Suppressor macrophage treated with lipopolysaccharide for 1 hour (primary cell): ENCODE measurements at regions not wholly inside any gene's neighbourhood (a gene's known extent, or its start where the extent isn't known, plus 50 kb on each side); places are given as distances from the start of the nearest gene placed in this dataset.

Experiments
- DNase-seq, 3 donors: peaks; one replicate each; pipeline ENCODE4 v3.0.0-alpha.2; 2020 to 2022

DNA sequence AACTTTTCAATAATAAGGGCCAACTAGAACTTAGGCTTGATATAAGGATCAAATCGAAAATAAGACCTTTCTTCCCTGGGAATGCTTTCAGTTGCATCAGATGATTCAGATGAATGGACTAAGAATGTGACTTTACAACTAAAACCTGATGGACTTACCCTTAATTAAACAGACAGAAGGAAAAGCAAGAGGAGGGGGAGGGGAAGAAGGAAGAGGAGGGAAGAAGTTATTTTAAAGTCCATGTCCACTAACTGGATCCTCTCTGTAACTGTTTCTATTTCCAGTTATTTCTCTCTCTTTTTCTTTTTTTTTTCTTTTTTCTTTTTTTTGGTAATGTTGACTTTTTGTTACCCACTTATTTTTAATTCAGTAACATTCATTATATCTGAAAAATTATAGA lies 486.0 kb downstream of the MAFB start:
- no peak for DNase-seq

DNA sequence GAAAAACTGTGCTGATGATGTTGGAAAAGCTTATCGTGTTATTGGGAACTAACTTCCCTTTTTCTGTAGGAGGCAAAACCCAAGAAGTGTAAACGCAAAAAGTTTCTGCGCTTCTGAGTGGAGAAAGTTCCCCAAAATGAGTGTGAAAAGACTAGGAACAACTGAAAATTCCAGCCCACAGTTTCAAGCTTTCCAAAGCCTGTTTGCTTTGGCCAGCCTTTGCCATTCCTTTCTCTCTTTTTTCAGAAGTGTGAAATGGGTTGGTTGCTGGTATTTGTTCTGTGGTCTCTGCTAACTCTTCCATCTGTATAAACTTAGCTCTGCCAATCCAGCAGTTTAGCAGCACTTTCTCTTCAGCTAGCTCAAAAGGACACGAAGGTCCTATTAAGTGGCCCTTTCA lies 491.3 kb downstream of the MAFB start:
- DNase-seq: peak; percentile 43 to 67 (median 65)

DNA sequence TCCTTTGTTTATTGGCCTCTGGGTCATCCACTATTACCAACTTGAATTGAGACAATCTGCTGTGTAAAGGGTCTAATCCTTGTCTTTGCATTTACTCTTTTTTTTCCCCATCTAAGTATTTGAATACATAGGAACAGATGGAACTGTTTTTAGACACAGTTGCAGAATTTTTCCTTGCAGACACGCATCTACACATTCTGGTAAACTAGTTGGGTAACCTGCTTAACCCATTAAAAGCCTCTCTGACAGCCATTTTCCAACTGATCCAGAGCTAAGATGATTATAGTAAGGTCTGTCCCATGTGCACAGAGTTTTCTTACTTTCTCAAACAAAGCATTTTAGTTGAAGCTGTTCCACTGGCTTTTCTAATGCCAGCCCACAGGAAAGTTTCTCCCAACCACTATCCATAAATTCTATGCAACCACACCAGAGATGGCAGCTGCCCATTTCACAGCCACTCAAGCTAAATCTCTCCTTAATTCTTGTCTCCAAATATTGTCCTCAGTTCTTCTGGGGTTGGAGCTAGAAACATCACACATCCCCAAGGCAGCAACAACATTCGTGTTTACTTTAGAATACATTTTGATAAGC lies 492.1 kb downstream of the MAFB start:
- DNase-seq: no peak

DNA sequence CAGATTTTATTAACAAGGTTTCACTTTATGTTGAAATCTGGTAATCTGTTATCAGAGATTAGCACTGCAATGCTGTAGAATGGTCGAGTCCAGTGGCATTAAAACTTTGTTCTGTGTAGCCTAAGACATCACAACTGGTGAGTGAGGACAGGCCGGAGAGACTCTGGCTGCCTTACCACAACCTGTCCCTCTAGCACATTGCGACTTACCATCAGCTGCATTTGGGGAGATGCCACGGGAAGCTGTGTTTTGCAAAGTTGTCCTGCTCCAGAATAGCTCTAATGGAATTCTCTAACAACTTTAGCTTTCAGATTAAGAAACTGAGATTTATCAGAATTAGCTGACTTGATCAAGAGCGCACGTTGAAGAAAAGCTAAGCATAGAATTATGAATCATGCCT lies 493.3 kb downstream of the MAFB start:
- DNase-seq: no peak

DNA sequence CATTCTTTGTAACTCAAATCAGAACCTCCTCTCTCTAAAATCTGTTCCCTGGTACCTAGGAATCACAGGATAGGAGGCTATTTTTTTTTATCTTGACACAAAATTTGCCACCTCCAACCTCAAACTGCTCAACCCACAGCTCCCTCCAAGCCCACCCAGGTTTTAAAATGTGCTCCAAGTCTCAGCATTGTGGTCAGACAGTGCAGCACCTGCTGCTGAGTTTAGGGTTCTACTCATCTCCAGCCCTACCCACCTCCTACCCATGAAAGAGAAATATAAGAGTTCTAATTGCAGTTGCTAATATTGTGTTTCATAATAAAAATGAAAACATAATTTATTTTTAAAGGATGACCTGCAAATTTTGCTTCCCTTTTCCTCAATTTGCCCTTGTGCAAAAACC lies 496.5 kb downstream of the MAFB start:
- DNase-seq: no peak

DNA sequence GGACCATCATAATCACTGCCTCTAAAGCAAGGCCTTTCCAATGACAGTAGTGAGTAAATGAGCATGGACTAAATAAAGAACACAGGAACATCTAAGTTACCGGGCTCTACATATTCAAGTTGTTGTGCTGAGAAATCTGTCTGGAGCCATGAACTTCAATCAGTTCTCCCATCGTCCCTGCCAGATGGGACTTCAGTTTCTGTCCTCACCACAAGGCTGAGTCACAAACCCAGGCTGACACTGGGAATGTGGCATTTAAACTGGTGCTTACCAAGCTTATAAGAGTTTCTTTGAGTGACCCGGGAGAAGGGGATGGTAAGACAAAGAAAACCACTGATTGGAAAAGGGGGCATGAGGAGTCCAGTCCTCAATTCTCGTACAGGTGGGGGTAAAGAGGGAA lies 497.0 kb downstream of the MAFB start:
- peak; percentile 63 to 72 (median 67) for DNase-seq

DNA sequence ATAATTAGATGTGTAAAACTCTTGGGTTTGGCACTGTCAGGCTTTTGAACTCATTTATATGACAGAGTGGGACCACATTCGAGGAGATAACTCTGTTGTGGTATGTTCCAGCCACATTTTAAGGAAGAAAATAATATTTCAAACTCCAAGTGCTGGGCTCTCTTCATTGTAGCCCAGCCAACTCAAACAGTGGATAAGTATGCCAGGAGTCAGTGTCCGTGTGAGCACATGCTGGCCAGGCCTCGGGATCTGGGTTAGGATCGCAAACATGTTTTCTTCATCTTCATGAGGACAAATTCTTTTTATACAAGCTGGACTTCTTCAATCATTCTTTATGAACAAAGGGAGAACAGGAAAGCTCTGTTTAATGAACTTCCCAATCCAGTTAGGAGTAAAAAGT lies 497.5 kb downstream of the MAFB start:
- no peak for DNase-seq

DNA sequence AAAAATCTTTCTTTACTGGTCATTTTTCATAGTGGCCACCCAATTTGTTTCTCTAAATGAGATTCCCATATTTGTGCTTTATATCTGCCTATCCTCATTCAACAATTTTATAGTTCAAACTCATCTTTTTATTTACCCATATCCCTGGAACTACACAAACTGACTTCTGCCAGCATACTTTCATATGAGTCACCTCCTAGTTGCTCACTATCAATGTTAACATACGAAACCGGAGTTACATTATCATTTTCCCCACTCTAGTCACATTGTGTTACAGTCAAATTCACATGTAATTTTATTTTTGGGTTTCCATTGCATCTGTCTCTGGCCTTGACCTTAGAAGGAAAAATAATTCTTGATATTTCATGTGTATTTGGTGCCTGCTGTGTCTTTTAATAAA lies 499.4 kb downstream of the MAFB start:
- peak in 2 of 3 donors; percentile 32 to 38 for DNase-seq

DNA sequence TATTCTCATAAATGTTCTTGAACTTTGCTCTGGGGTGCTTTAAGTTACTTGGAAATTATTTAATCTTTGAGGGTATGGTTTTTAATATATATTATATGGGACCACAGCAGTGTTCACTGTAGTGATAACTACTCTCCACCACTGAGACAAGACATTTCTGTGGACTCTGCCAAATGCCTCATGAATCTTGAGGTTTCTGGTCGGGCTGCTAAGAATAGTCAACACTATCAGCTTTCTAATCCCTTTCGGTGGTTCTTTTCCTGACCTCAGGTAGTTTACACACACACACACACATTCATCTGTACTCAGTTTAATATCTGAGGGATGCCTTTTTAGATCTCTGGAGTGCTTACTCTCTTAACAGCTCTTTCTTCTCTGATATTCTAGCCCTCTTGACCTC lies 500.7 kb downstream of the MAFB start:
- no peak for DNase-seq

DNA sequence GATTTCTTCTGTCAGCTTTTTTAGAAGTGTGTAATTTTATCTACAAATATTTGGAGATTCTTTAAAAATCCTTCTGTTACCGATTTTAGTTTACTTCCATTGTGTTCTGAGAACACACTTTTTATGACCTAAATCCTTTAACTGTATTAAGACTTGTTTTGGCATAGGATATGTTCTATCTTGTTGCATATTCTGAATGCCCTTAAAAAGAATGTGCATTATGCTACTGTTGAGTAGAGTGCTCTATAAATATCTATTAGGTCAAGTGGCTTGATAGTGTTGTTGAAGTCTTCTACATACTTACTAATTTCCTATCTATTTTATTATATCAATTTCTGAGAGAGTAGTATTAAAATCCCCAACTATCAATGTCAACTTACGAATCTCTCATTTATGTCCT lies 502.2 kb downstream of the MAFB start:
- DNase-seq: no peak

DNA sequence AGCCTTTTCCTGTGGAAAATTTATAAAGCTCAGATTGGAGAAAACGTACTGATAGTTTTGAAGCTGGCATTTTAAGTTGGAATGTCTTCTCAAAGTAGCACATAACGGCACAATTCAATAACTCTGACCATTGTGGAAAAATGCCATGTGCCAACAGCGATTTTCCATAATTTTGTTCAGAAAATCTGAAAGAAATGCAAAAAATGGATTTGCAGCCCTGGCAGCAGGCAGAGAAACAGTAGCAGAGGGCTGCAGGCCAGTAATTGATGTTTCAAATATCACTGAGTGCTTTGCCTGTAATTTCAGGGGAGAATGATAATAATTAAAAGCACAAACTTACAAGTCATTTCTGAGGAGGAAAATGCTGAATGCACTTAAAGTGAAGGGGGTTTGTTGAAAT lies 507.4 kb downstream of the MAFB start:
- DNase-seq: no peak

DNA sequence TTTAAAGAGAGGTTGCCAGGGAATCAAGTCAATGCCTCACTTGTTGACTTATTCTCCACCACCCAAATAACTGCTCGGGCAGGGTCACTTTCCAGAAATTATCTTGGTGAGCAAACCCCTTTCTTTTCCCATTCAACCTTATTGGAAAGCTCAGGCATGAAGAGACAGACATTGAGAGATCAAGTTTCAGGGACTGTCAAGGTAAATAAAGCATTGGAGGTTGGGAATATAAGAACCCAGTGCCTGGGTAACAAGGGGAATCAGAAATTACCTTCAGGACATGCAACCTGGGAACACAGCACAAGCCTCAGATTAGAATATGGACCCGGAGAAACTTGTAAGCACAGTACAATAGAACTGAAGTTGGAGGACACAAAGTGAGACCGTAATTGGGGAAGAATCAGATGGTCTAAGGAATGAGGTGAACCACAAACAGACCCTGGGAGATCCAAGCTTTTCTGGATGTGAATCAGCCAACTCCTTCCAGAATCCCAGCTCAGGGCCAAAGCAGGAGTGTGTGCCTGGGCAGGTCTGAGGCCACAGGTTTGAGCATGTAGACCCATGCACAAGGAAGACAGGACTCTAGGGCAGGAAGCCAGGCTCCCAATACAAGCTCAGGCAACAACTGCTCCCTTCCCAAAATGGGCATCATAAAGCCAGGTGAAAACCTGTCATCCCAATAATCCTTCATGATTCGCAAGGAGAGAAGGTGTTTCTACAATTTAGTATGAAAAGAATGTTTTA lies 512.8 kb downstream of the MAFB start:
- no peak for DNase-seq

DNA sequence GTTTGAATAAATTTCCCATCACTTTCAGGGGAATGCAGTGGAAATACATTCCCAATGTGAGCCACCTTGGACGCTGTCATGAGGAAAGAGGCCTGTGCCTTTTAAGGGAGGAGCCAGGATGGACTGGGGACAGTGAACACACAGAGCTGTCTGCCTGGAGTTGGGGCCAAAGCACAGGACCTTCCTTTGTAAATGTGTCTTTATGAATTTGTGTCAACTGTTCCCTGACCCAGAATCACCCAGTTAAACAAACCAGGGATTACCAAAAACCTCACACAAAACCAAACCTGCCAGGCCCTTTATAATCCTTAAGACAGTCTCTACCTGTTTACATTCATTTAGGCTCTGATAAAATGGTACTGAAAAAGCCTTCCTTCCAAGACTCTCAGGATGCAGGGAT lies 513.7 kb downstream of the MAFB start:
- no peak for DNase-seq

DNA sequence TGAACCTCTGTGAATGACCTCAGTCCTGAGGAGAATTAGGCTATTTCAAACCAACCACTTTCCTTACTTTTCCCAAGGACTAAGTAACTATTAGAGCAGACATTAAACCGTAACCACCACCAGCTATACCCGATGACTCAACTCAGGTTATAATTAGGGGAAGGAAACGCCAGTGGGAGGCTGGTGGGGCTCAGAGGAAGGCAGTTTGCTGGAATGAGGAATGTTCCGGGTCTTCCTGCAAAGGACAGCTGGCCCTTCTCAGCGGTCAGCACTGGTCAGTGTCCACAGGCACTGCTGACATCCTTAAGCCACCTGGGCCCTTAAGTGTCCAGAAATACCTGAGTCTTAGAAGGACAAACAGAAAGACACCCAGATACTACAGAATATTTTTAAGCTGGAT lies 515.2 kb downstream of the MAFB start:
- peak; percentile 52 to 57 (median 56) for DNase-seq

DNA sequence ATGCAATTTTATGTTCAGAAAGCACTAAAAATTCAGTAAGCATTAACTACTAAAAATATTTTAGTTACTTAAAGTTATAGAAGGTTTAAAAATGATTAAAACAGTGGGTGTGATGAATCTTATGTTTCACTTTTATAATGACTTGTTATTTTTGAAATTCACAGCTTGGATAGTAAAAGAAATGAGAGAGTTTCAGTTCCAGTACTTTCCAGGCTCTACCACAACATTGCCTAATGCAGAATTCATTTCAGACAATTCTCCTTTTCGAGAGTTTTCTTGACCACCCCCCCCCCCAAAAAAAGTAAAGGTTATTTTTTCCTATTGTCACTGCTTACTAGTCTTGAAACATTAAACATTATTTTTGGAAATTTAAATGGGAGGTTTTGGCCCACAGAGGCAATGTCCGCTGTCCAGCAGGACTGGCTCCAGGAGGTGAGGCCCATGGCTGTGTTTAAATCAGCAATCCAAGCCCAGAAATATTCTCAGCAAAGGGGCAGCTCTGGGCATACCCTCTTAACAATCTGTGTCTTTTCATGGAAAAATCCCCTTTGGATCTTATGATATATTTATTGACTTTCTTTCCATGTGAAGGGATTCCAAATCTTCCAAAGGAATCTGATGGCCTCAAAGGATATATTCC lies 519.9 kb downstream of the MAFB start:
- DNase-seq: peak in 2 of 3 donors; percentile 52 to 55

DNA sequence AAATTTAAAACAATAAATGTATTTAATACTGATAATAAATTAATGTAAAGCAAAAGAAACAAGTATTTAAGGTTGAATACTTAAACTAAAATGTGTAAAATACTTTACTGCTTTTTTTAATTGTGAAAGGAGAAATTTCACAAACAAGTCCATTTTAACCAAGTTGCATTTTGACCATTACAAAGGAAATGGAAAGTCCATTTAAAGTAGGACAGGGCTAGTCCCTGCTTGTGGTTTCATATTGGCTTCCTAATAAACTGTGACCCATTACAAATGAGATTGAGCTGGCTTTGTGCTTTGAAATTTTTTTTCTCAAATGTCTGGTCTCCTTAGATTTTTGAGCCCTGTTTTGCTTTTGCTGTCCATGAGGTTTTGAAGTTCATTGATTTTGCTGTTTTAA lies 527.6 kb downstream of the MAFB start:
- DNase-seq: peak in 2 of 3 donors; percentile 49 to 54

DNA sequence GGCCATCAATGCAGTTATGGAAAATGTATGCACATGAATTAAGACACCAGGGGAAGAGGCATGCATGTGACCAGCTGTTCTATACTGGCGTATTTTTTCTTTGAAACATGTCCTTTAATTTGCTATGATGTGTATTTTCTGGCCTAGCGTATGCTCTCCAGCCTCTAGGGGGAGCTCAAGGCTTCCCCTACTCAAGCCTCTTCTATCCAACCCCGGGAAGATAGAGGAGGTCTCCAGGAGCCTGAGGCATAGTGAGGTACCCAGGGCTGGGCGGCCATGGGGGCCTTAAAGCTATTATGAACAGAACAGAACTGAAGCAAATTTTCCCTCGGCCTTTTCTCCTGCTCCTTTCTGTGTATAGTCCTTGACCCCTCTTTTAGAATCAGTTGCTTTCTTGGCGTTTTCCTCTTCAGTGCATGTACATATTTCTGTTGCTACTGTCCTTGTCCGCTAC lies 528.9 kb downstream of the MAFB start:
- DNase-seq: peak; percentile 82 to 88 (median 83)

DNA sequence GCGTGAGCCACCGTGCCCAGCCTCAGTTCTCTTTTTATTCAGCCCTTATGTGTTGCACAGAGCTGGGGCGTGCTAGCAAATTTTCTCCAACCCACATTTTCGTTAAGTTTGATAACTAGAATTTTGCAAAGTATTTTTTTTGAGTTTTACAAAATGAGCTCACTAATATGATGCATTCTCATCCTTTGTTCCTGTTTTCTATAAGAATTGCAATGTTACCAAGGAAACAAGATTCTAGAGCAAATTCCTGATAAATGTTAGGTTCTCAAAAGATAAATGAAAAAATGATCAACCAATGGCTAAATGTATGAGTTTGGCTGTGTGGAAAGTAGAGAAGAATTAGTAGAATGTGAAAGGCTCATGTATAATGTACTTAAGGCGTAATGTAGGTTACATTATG lies 529.8 kb downstream of the MAFB start:
- peak in 1 of 3 donors; percentile 43 for DNase-seq

DNA sequence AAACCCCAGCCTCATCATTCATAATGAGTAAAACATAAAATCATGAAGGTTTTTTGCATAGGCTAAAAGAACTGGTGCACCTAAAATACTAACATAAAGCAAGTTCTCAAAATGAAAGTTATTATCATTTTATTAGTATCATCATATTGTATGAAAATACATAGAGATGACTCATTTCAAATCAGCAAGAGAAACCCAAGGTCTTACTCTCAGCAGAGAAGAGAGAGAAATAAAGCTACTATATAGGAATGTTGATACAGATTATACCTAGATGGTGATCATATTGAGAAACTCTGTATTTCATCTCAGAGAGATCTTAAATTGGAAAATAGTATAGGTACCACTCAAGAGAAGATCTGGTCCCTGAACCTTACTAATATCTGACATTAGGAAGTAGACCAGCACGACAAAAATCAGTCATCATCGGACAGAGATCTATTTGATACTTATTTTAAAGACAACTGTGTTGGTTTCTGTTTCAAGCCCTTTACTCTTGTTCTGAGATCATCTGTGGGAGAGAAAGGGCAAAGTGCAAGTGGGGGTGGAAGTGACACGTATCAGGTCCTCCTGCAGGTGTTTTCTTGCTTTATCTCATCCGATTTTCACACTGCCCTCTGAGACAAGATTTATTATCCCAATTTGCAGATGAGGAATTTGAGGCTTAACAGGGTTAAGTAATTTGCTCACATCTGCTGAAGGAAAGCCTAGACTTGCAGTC lies 532.3 kb downstream of the MAFB start:
- no peak for DNase-seq

DNA sequence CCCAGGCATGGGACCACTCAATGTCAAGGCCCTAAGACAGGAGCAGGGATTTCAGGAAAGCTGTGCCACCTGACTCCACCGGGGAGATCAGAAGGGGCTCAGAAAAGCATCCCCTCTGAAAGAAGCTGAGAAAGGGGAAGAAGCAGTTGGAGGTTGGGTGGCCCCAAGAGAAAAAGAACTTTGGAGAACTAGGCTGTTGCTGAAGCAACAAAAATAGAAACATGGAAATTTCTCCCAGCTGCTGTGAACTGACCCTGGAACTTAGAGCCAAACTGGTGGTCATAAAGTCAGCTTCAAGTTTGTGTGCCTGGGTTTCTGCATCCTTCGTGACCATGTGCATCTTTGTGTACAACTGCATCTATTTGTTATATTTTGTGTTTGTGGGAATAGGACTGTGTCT lies 534.5 kb downstream of the MAFB start:
- DNase-seq: no peak

DNA sequence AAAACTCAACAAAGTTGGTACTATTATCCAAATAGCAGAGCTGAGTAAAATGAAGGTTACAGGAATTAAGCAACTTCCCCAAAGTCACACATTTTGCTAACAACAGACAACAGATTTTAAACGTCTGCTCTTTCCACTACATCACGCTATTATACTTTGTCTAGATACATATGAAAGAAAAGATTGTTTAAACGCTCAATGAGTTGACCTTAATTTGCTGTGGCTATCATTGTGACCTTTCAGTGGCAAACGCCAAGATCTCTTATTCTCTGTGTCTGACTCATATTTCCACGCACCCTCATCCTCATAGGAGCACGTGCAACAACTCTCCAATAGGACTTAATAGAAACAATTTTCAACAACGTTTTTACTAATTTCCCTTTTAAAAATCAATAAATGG lies 540.1 kb downstream of the MAFB start:
- DNase-seq: no peak

DNA sequence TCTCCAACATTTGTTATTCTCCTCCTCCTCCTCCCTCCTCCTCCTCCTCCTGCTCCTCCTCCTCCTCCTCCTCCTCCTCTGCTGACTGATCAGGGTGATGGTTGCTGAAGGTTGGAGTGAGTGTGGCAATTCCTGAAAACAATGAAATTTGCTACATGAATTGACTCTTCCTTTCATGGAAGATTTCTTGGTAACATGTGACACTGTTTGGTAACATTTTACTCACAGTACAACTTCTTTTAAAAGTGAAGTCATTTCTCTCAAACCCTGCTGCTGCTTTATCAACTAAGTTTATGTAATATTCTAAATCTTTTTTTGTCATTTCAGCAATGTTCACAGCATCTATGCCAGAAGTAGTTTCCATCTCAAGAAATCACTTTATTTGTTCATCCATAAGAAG lies 543.0 kb downstream of the MAFB start:
- peak in 2 of 3 donors; percentile 51 to 54 for DNase-seq

DNA sequence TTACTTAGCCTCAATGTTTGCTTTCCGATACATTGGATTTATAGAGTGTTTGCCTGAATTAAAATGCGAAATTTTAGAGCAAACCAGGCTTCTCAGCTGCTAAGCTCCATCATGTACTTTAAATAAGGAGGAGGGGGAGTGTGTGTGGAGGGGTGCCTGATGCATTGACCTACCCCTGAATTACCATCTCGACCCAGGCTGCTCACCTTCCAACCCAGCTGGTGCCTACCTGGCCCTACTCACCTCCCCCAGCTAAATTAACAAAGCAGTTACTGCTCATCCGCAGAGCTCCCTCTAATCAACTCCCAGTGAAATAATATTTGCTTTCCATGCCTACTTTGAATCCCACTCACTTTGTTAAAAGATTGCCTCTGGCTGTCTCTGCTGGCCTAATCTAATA lies 544.5 kb downstream of the MAFB start:
- no peak for DNase-seq

DNA sequence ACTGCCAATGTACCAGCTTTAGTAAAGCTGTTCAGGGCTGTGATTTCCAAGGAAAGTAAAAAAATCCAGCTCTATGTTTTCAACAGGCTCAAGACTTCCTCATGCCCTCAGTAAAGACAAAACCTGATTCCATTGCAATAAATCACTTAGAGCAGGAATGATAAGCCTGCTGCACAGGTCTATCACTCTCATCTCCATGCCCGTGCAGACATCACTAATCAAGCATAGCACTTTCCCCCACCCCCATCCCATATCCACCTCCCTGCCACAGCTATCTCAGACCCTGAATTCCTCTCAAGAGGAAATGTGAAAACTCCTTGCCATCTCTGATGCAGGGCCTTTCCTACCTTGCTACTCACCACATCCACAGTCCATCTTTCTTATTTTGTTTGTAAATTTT lies 554.9 kb downstream of the MAFB start:
- DNase-seq: no peak
